Stomach (tissue), 8 donors: ENCODE measurements at regions not wholly inside any gene's neighbourhood (a gene's known extent, or its start where the extent isn't known, plus 50 kb on each side); places are given as distances from the start of the nearest gene placed in this dataset.

ENCODE experiments used
- DNase-seq, 2 donors: peaks; one replicate each; pipeline versions ENCODE4 v3.0.0 to v3.0.0-alpha.2; 2013 to 2019
- H3K27ac ChIP-seq, 5 donors: fragments of 200-600 bp in 4 of 5; sonication (generic) in 4 of 5; one replicate each; pipeline ENCODE4 v1.5.1; 2013 to 2019; ENCODE audit warnings: mild to moderate bottlenecking in 1 of 5, moderate library complexity in 1 of 5
- H3K27me3 ChIP-seq, 3 donors: fragments of 200-600 bp; sonication (generic); one replicate each; pipeline ENCODE4 v1.5.1; 2017 to 2019; ENCODE audit warnings: mixed run types in 1 of 3
- H3K36me3 ChIP-seq, 4 donors: fragments of 200-600 bp; sonication (generic); 1 replicate in 3 of 4; 2 replicates in 1 of 4; pipeline ENCODE4 v1.5.1; 2016 to 2019
- H3K4me1 ChIP-seq, 4 donors: fragments of 200-600 bp; sonication (generic); one replicate each; pipeline ENCODE4 v1.5.1; 2016 to 2019
- H3K4me3 ChIP-seq, 4 donors: fragments of 200-600 bp; sonication (generic) in 3 of 4; one replicate each; pipeline ENCODE4 v1.5.1; 2016 to 2019; ENCODE audit warnings: mild to moderate bottlenecking in 1 of 4
- H3K9me3 ChIP-seq, 4 donors: fragments of 200-600 bp; sonication (generic); one replicate each; pipeline ENCODE4 v1.5.1; 2016 to 2019
- EP300 ChIP-seq: sonication (generic); formaldehyde crosslinking; IDR thresholded peaks from one replicate; pipeline ENCODE4 v1.6.1; 2017; ENCODE audit warnings: antibody characterized with exemption
- POLR2A ChIP-seq, 4 donors: fragments of 450-650 bp; IDR thresholded peaks; one replicate each; pipeline ENCODE4 v1.6.1; 2016; ENCODE audit warnings: antibody characterized with exemption in 4 of 4, control low read depth in 2 of 4, mild to moderate bottlenecking in 1 of 4, moderate library complexity in 1 of 4
- POLR2AphosphoS5 ChIP-seq, 3 donors: sonication (generic); formaldehyde crosslinking; IDR thresholded peaks; one replicate each; pipeline ENCODE4 v1.6.1; 2016; ENCODE audit warnings: antibody characterized with exemption in 3 of 3
- WGBS, 5 donors: extraction: QIAGEN DNeasy Blood & Tissue Kit in 3 of 5; methylation state at CpG; one replicate each; pipeline versions ENCODE4 v1.1.5 to v1.1.7; 2013 to 2018; 5-methylcytosine and 5-hydroxymethylcytosine counted together
- intact Hi-C: fragments of 100-400 bp; cut with DNase I; formaldehyde crosslinking; loops from one replicate; pipeline ENCODE4 v1.15.1; 2023; ENCODE audit warnings: low total_unique reads
- TF ChIP-seq, protein P1 (sequence below), 7 experiments: fragments of 450-650 bp in 4 of 7; fragments of 200-600 bp in 3 of 7; sonication (generic) in 3 of 7; IDR thresholded peaks; one replicate each; pipeline ENCODE4 v1.5.1; 2016 to 2019; ENCODE audit warnings: antibody characterized with exemption in 7 of 7, control low read depth in 2 of 7, mild to moderate bottlenecking in 1 of 7
- donor health status: healthy with polysubstance abuse.
- donor health status: Bipolar disorder and iron deficiency.
- donor health status: healthy.

DNA sequence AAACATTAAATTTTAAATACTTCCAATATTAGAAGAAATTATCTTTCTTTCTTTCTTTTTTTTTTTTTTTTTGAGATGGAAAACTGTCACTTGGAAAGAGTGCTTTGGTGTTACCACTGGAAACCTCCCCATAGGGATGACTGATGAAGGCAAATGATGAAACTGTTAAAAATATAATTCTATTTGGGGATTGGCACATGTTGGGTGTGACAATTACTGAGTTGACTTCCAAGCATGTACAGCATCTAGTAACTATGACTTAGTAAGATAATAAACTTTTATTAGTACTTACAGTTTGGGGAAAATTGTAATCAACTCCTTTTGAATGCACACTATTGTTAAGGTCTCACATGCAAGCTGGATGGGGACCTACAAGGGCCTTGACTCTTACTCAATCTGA is 592.5 kb downstream of the KCTD12 start:
- H3K4me1 ChIP-seq: no peaks in the 10 kb centered on the region
- intact Hi-C loops: no loop called here
- no peaks in the 10 kb centered on the region for H3K36me3 ChIP-seq
- H3K4me3 ChIP-seq: no peak overlapping the region
- H3K27me3 ChIP-seq: no peaks in the 10 kb centered on the region
- DNase-seq: no peak
- H3K9me3 ChIP-seq: no peaks in the 10 kb centered on the region
- TF ChIP-seq POLR2A (IDR thresholded peaks at IDR 0.05): no peak
- no peak overlapping the region for H3K27ac ChIP-seq

DNA sequence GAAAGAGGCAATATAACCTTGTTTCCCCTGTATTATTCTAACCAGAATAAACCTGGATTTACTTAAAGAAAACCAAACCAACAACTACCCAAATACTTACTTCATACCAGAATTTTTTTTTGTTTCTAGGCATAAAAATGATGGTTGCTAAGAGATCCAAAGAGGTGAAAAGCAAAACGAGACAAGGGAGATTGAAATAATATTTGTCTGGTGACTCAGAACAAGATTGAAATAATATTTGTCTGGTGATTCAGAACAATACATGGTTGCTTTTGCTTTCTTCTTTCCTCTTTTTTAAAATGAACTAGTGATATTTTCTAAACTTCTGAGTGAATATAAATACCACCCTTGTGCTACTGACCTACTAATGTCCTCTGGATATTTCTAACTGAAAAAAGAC is 592.9 kb downstream of the KCTD12 start:
- intact Hi-C loops: no loop called here
- Histone ChIP-seq H3K9me3 (no peaks in the 10 kb centered on the region), H3K27ac (no peak overlapping the region), H3K27me3 (no peaks in the 10 kb centered on the region), H3K36me3 (no peaks in the 10 kb centered on the region), H3K4me3 (no peak overlapping the region), H3K4me1 (no peaks in the 10 kb centered on the region)
- TF ChIP-seq POLR2A (IDR thresholded peaks at IDR 0.05) (no peak), EP300 (no peak), POLR2AphosphoS5 (IDR thresholded peaks at IDR 0.05) (no peak)
- TF ChIP-seq, protein P1, sequence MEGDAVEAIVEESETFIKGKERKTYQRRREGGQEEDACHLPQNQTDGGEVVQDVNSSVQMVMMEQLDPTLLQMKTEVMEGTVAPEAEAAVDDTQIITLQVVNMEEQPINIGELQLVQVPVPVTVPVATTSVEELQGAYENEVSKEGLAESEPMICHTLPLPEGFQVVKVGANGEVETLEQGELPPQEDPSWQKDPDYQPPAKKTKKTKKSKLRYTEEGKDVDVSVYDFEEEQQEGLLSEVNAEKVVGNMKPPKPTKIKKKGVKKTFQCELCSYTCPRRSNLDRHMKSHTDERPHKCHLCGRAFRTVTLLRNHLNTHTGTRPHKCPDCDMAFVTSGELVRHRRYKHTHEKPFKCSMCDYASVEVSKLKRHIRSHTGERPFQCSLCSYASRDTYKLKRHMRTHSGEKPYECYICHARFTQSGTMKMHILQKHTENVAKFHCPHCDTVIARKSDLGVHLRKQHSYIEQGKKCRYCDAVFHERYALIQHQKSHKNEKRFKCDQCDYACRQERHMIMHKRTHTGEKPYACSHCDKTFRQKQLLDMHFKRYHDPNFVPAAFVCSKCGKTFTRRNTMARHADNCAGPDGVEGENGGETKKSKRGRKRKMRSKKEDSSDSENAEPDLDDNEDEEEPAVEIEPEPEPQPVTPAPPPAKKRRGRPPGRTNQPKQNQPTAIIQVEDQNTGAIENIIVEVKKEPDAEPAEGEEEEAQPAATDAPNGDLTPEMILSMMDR (IDR thresholded peaks at IDR 0.05): no peak
- DNase-seq: peak in 1 of 2 donors; percentile 14
- 8 to 20% (median 13%) methylated on average over 1 of the region's 1 CpG for WGBS, 5 donors

DNA sequence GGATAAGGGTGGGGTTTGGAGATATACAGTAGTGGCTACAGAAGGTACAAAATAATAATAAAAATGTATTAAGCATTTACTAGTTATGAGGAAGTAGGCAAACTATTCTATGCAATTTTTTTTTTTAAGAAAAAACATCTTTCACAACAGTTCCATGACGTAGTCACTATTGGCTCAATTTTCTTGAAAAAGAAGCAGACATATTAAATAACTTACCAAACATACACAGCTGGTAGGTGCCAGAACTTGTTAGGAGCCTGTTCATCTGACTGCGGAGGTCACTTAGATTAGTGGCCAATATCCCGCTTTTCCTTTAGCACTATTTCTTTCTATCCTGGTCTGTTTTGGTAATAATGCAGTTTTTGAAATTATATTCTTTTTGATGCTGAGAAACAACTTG is 593.5 kb downstream of the KCTD12 start:
- Histone ChIP-seq H3K9me3 (no peaks in the 10 kb centered on the region), H3K4me3 (no peak overlapping the region), H3K36me3 (no peaks in the 10 kb centered on the region), H3K27ac (no peak overlapping the region), H3K4me1 (no peaks in the 10 kb centered on the region), H3K27me3 (no peaks in the 10 kb centered on the region)
- DNase-seq: no peak
- 88 to 93% (median 91%) methylated on average over 3 of the region's 3 CpGs for WGBS, 5 donors
- no peak for TF ChIP-seq EP300
- TF ChIP-seq POLR2AphosphoS5 (IDR thresholded peaks at IDR 0.05): no peak
- TF ChIP-seq POLR2A (IDR thresholded peaks at IDR 0.05): no peak
- TF ChIP-seq, protein P1 (IDR thresholded peaks at IDR 0.05): no peak
- intact Hi-C loops: no loop called here

DNA sequence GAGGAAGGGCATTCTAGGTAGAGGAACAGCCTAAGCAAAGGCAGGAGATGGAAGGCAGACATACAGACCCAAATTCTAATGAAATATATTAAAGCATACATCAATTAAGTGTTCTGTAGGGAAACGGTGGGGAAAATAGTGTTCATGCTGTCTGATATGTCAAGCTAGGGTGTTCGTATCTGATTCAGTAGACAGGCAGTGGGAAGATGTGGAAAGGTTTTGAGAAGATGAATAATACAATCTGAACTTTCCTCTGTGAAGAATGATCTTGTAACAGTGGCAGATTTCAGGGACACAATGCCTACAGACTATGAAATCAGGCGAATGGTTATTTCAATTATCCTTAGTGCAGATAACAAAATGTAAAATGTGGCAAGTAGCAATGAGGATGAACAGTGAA is 594.2 kb downstream of the KCTD12 start:
- Histone ChIP-seq H3K27ac (no peak overlapping the region), H3K4me3 (no peak overlapping the region), H3K9me3 (no peaks in the 10 kb centered on the region), H3K27me3 (no peaks in the 10 kb centered on the region), H3K36me3 (no peaks in the 10 kb centered on the region), H3K4me1 (no peaks in the 10 kb centered on the region)
- intact Hi-C loops: no loop called here
- WGBS, 5 donors: 83 to 90% (median 88%) methylated on average over 3 of the region's 3 CpGs
- DNase-seq: no peak
- TF ChIP-seq, protein P1 (IDR thresholded peaks at IDR 0.05): no peak
- TF ChIP-seq EP300 (no peak), POLR2A (IDR thresholded peaks at IDR 0.05) (no peak), POLR2AphosphoS5 (IDR thresholded peaks at IDR 0.05) (no peak)

DNA sequence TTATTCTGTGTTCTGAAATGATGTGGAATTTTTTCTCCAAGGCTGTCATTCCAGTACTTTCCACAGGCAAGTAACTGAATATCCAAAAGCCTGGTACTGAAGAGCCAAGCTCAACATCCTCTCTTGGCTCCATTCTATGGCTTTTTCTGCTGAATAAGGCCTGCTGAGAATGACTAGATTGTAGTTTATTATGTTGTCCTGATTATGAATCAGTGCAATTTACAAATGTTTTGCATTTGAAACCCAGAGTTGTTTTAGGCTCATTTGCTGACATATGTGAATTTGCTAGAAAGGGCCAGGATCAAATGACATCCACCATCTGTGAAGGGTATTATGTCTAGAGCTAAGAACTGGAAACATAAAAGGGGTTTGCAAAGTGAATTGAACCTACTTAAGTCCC is 596.6 kb downstream of the KCTD12 start:
- Histone ChIP-seq H3K27me3 (no peaks in the 10 kb centered on the region), H3K4me3 (no peak overlapping the region), H3K27ac (no peak overlapping the region), H3K4me1 (peaks cover 0 to 6% (median 0%) of the 10 kb centered on the region in 4 donors), H3K36me3 (no peaks in the 10 kb centered on the region), H3K9me3 (no peaks in the 10 kb centered on the region)
- intact Hi-C loops: no loop called here
- TF ChIP-seq POLR2A (IDR thresholded peaks at IDR 0.05) (no peak), POLR2AphosphoS5 (IDR thresholded peaks at IDR 0.05) (no peak), EP300 (no peak)
- TF ChIP-seq, protein P1 (IDR thresholded peaks at IDR 0.05): no peak
- DNase-seq: no peak
